Gastroesophageal sphincter (tissue), 4 donors: ENCODE measurements at regions not wholly inside any gene's neighbourhood (a gene's known extent, or its start where the extent isn't known, plus 50 kb on each side); places are given as distances from the start of the nearest gene placed in this dataset.

Experiments used
- ATAC-seq: fragments of 150-250 bp; one replicate; pipeline ENCODE4 v1.9.1; 2016; ENCODE audit warnings: mild to moderate bottlenecking, moderate library complexity
- H3K27ac ChIP-seq, 4 donors: fragments of 200-600 bp; sonication (generic) in 3 of 4; 1 replicate in 3 of 4; 2 replicates in 1 of 4; pipeline ENCODE4 v1.5.1; 2016 to 2019
- H3K27me3 ChIP-seq: fragments of 200-600 bp; sonication (generic); one replicate; pipeline ENCODE4 v1.5.1; 2019
- H3K36me3 ChIP-seq, 2 donors: fragments of 200-600 bp; sonication (generic); one replicate each; pipeline ENCODE4 v1.5.1; 2019; ENCODE audit warnings: control low read depth in 1 of 2
- H3K4me1 ChIP-seq, 3 donors: fragments of 200-600 bp; sonication (generic); 1 replicate in 2 of 3; 2 replicates in 1 of 3; pipeline ENCODE4 v1.5.1; 2016 to 2019; ENCODE audit warnings: control low read depth in 2 of 3
- H3K4me3 ChIP-seq, 2 donors: fragments of 200-600 bp; sonication (generic); one replicate each; pipeline ENCODE4 v1.5.1; 2019; ENCODE audit warnings: mild to moderate bottlenecking in 1 of 2, moderate library complexity in 1 of 2
- H3K9me3 ChIP-seq, 3 donors: fragments of 200-600 bp; sonication (generic); one replicate each; pipeline ENCODE4 v1.5.1; 2017 to 2019; ENCODE audit warnings: control low read depth in 2 of 3
- CTCF ChIP-seq, 4 experiments: fragments of 200-600 bp in 2 of 4; fragments of 450-650 bp in 2 of 4; sonication (generic) in 1 of 4; IDR thresholded peaks; one replicate each; pipeline ENCODE4 v1.5.1; 2017 to 2019; ENCODE audit warnings: antibody characterized with exemption in 4 of 4, mild to moderate bottlenecking in 2 of 4, moderate library complexity in 2 of 4
- EP300 ChIP-seq: sonication (generic); formaldehyde crosslinking; IDR thresholded peaks from one replicate; pipeline ENCODE4 v1.6.1; 2017; ENCODE audit warnings: antibody characterized with exemption, mild to moderate bottlenecking
- POLR2A ChIP-seq, 2 donors: fragments of 450-650 bp; IDR thresholded peaks; one replicate each; pipeline ENCODE4 v1.6.1; 2017; ENCODE audit warnings: antibody characterized with exemption in 2 of 2, mild to moderate bottlenecking in 2 of 2, moderate library complexity in 1 of 2
- POLR2AphosphoS5 ChIP-seq: sonication (generic); formaldehyde crosslinking; IDR thresholded peaks from one replicate; pipeline ENCODE4 v1.6.1; 2017; ENCODE audit warnings: antibody characterized with exemption
- WGBS, 2 donors: methylation state at CpG; one replicate each; pipeline ENCODE4 v1.1.5; 2018; ENCODE audit warnings: low coverage in 1 of 2; 5-methylcytosine and 5-hydroxymethylcytosine counted together

- Histone ChIP-seq H3K27ac (no peak overlapping the region), H3K36me3 (no peaks in the 10 kb centered on the region), H3K4me3 (no peak overlapping the region), H3K4me1 (peaks cover 8 to 56% (median 32%) of the 10 kb centered on the region in 3 donors), H3K27me3 (no peaks in the 10 kb centered on the region), H3K9me3 (no peaks in the 10 kb centered on the region)
- ATAC-seq = no peak
- TF ChIP-seq EP300 (no peak), CTCF (IDR thresholded peaks at IDR 0.05) (no peak), POLR2AphosphoS5 (no peak), POLR2A (IDR thresholded peaks at IDR 0.05) (no peak)
- 0 to 3% methylated on average over 2 of the region's 2 CpGs for WGBS, 2 donors
Observed at GRCh38 chr2:237260039-237260620, 153.8 kb downstream of the COL6A3 start.

- no peak for ATAC-seq
- Histone ChIP-seq H3K4me3 (no peak overlapping the region), H3K27me3 (no peaks in the 10 kb centered on the region), H3K36me3 (no peaks in the 10 kb centered on the region), H3K27ac (no peak overlapping the region), H3K4me1 (peaks cover 8 to 50% (median 32%) of the 10 kb centered on the region in 3 donors), H3K9me3 (no peaks in the 10 kb centered on the region)
- no peak for TF ChIP-seq EP300
- no peak for TF ChIP-seq POLR2AphosphoS5
- WGBS, 2 donors = 84 to 96% methylated on average over 4 of the region's 4 CpGs
Observed at GRCh38 chr2:237260686-237261085, 153.3 kb downstream of the COL6A3 start.

- no peak for ATAC-seq
- 77 to 93% methylated on average over 3 of the region's 3 CpGs for WGBS, 2 donors
- Histone ChIP-seq H3K4me3 (no peak overlapping the region), H3K9me3 (no peaks in the 10 kb centered on the region), H3K27ac (no peak overlapping the region), H3K27me3 (no peaks in the 10 kb centered on the region), H3K36me3 (no peaks in the 10 kb centered on the region), H3K4me1 (peaks cover 8 to 44% (median 28%) of the 10 kb centered on the region in 3 donors)
- TF ChIP-seq POLR2A (IDR thresholded peaks at IDR 0.05) = no peak
- TF ChIP-seq EP300 = no peak
Observed at GRCh38 chr2:237261327-237261726, 152.6 kb downstream of the COL6A3 start.

GRCh38 chr2:237262838-237263771, 150.9 kb downstream of the COL6A3 start:
- Histone ChIP-seq H3K4me1 (peaks cover 3 to 30% (median 10%) of the 10 kb centered on the region in 3 donors), H3K36me3 (no peaks in the 10 kb centered on the region), H3K27me3 (no peaks in the 10 kb centered on the region), H3K9me3 (no peaks in the 10 kb centered on the region), H3K27ac (peak overlapping the region in 3 of 4 donors; percentile 42 to 62 (median 46)), H3K4me3 (no peak overlapping the region)
- TF ChIP-seq POLR2AphosphoS5 (peak; percentile 53), CTCF (IDR thresholded peaks at IDR 0.05) (no peak)
- WGBS, 2 donors = 74 to 85% methylated on average over 8 to 10 of the region's 10 CpGs
- peak; percentile 86 for ATAC-seq

- no peak for TF ChIP-seq POLR2A (IDR thresholded peaks at IDR 0.05)
- no peak for ATAC-seq
- Histone ChIP-seq H3K27ac (no peak overlapping the region), H3K4me1 (peaks cover 0 to 29% (median 0%) of the 10 kb centered on the region in 3 donors), H3K9me3 (no peaks in the 10 kb centered on the region), H3K4me3 (no peak overlapping the region), H3K27me3 (no peaks in the 10 kb centered on the region), H3K36me3 (no peaks in the 10 kb centered on the region)
- WGBS, 2 donors = 68 to 74% methylated on average over 5 to 13 of the region's 18 CpGs
Observed at GRCh38 chr2:237264480-237265219, 149.3 kb downstream of the COL6A3 start.

GRCh38 chr2:237268004-237268708, 145.8 kb downstream of the COL6A3 start:
- H3K27ac ChIP-seq = peak overlapping the region in 2 of 4 donors; percentile 24 to 56
- no peaks in the 10 kb centered on the region for H3K27me3 ChIP-seq
- no peak overlapping the region for H3K4me3 ChIP-seq
- WGBS, 2 donors = 57 to 100% methylated on average over 2 to 4 of the region's 7 CpGs
- peaks cover 0 to 33% (median 8%) of the 10 kb centered on the region in 3 donors for H3K4me1 ChIP-seq
- no peaks in the 10 kb centered on the region for H3K9me3 ChIP-seq
- ATAC-seq = peak; percentile 30
- TF ChIP-seq POLR2AphosphoS5 (no peak), EP300 (no peak), CTCF (IDR thresholded peaks at IDR 0.05) (no peak), POLR2A (IDR thresholded peaks at IDR 0.05) (no peak)
- H3K36me3 ChIP-seq = no peaks in the 10 kb centered on the region
